Fibroblast of the conjunctiva (primary cell): ENCODE measurements at regions not wholly inside any gene's neighbourhood (a gene's known extent, or its start where the extent isn't known, plus 50 kb on each side); places are given as distances from the start of the nearest gene placed in this dataset.
A peak's percentile ranks its signal among the peaks of the same experiment; 100 is the strongest.

Source experiments
- DNase-seq: peaks from one replicate; pipeline ENCODE4 v3.0.0-alpha.2; 2010; ENCODE audit warnings: low read depth

GRCh38 chr16:79712276-79712675 is 111.7 kb upstream of the MAF start:
- no peak for DNase-seq

GRCh38 chr16:79707876-79708275 is 107.3 kb upstream of the MAF start:
- DNase-seq: no peak

- no peak for DNase-seq
Measured at GRCh38 chr16:79703066-79703465, 102.5 kb upstream of the MAF start.

- peak; percentile 5 for DNase-seq
Measured at GRCh38 chr16:79698341-79698753, 97.8 kb upstream of the MAF start.

DNA sequence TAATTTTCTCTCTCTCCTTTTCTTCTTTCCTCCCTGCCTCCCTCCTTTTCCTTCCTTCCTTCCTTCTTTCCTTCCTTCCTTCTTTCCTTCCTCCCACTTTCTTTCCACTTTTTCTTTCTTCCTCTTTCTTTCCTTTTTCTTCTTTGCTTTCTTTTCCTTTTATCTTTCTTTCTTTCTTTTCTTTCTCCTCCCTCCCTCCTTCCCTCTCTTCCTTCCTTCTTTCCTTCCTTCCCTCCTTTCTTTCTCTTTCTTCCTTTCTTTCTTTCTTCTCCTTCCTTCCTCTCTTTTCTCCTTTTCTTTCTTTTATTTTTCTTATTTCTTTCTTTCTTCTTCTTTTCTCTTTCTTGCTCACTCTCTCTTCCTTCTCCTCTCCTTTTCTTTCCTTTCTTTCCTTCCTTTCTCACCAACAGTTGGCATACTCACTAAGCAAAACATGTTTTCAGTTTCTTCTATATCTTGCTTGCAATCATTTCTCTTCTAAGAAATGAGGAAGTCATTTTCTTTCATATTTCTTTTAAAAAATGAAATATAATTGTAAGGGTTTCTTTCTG is 97.1 kb upstream of the MAF start:
- DNase-seq: no peak

DNA sequence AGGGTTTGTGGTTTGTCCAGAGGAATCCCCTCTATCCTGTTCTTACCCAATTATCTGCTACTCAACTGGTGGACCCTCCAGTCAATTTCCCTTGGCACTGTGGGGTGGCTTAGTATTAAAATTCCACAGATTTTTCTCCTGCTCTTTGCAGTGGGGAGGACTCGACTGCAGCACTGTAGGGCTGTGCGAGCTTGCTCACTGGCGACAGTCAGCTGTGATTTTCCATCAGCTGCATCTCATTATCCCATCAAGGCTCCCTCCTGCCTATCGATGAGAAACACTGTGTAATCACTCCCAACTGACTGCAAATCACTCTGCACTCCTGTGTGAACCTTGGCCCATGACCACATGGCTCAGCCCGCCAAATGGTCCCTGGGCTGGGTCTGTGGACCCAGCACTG is 90.5 kb upstream of the MAF start:
- DNase-seq: no peak

- no peak for DNase-seq
Measured at GRCh38 chr16:79690159-79690558, 89.6 kb upstream of the MAF start.

DNA sequence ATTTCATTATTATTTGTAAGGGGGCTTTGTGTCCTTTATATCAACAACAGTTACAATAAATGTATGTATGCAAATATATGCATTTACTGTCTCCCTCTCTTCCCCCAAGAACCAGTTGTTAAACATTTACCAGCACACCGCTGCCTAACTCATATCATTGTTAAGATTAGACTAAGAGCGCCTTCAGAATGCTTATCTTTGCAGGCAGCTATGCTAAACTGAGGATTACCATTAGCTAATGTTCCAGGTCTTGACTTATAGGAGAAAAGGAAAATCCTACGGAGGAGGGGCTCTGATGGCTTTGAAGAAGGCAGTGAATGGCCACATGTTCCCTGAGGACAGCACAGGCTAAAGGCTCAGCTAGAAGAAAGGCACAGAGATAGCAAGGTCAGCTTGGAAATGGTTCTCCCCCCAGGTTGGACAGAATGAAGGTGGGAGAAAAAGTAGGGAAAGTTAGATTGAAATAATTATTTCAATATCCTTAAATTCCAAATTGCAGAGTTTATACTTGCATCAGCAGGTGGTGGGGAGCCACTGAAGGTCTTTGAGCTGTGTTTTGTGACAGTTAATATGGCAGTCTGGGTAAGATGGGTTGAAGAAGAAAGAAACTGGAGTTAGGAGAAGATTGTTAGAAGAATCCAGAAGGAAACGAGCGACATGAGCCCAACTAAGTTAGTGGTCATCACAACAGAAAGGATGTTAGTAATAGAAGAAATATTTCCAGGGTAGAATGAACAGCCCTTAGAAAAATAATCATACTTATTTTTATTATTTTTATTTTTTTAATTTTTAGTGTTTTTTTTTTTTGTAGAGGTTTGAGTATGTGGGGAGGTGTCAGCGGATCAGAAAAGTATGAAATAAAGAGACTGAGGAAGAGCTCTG is 87.0 kb upstream of the MAF start:
- no peak for DNase-seq

DNA sequence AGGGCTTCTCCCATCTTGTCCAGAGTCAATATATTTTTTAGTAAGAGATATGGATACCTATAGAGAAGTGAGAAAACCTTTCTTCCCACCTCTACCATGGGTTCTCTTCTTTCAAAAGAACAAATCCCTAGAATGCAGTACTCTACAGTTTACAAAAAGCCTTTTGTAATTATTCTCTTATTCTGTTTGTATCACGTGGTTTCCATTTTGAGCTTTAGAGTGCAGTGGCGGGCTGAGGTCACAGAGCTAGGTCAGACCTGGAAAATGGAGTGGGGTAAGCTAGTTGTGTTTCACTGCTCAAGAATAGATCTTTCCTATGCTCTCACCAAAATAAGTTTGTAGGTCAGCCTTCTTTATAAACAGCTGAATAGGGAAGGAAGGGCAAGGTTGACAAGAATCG is 85.3 kb upstream of the MAF start:
- no peak for DNase-seq

DNA sequence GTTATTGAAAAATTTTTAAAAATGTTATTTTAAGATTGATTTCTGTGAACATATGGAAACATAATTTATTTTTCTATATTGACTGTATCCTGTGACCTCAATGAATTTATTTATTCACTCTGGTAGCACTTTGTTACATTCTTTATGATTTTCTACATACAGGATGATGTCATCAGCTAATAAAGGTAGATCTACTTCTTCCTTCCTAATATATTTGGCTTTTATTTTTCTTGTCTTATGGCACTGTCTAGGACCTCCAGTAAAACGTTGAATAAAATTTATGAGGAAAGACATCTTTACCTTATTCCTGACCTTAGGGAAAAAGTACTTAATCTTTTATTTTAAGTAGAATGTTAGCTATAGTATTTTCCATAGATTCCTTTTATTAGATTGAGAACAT is 78.8 kb upstream of the MAF start:
- DNase-seq: no peak

DNA sequence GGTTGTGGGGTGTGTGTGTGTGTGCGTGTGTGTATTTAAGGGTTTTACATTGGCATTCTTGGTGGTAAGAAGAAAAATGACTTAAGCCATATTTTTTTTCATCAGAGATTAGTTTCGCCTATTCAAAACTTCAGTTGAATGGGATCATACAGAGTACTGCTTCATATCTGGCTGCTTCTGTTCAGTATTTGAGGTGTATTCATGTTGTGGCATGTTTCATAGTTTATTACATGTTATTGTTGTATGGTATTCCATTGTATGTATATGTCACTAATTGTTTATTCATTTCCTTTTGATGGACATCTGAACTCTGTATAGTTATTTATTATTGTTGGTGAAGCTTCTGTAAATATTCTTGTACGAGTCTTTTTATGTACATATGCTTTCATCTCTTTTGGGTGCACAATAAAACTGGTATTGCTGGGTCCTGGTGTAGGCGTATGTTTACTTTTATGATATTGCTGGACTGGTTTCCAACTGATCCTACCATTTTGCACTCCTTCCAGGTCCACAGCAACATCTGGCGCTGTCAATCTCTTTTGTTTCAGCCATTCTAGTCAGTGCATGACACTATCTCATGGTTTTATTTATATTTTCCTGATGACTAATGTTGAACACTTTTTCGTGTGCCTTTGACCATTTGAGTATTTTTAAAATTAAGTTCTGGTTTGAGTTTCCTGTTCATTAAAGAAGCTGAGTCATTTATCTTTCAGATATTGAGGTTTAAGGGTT is 77.4 kb upstream of the MAF start:
- DNase-seq: no peak

- no peak for DNase-seq
Measured at GRCh38 chr16:79673635-79674034, 73.1 kb upstream of the MAF start.

GRCh38 chr16:79672524-79672923 is 72.0 kb upstream of the MAF start:
- DNase-seq: no peak

DNA sequence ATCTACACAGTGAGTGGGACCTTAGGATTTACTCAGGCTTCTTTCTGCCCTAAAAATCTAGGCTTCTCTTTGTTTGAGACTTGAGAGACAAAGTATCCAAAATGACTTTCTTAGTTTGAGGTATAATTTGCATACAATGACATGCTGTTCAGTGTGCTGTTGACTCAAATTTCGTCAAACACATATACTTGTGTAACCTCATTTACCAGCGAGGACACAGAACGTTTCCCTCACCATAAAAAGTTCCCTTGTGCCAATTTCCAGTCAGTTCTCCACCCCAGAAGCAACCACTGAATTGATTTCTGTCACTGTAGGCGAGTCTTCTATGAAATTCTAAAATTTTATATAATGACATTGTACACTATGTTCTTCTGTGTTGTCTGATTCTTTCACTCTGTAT is 68.0 kb upstream of the MAF start:
- no peak for DNase-seq

- no peak for DNase-seq
Measured at GRCh38 chr16:79665970-79666369, 65.4 kb upstream of the MAF start.

DNA sequence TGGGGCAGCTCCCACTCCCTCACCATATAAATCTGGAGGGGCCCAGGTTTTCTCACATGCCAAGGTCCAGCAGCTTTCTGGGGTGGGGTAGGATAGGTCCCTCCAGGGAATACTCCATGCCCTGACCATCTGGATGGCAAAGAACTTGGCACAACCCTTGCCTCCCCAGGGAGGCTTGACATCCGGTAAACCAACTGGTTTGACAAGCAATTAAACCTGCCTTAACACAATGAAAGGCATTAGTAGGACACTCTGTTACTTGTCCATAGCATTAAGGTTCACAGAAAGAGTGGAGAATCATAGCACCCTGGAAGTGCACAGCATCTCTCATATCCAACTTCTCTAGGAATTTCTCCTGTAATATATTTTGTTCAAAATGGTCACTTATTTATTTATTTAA is 63.9 kb upstream of the MAF start:
- DNase-seq: no peak

DNA sequence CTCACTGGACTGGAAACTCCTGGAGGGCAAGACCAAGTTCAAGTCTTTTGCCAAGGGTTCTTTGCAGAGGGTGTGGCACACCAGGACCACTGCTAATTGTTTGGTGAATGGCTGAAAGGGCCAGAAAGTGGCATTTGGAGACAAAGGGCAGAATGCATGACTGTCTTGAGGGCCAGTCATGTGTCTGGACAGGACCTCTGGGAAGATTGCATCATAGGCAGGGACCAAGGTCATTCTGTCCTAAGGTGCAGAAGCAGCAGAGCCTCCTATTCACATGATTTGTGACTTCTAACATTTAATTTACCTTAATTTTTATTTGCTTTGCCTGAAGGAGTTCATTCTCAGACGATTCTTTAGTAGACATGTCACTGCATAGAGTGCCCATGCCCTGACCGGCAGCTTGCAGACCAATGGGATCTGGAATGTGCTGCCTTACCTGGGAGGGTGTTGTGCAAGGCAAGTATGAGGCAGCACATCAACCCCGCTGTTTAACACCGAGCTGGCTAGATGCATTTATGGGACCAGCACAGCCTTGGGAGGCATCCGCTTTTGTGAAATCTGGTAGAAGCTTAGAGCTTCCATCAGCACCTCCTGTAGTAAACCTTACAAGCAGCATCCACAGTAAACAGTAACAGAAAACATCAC is 62.3 kb upstream of the MAF start:
- no peak for DNase-seq

- no peak for DNase-seq
Measured at GRCh38 chr16:79662122-79662521, 61.6 kb upstream of the MAF start.

DNA sequence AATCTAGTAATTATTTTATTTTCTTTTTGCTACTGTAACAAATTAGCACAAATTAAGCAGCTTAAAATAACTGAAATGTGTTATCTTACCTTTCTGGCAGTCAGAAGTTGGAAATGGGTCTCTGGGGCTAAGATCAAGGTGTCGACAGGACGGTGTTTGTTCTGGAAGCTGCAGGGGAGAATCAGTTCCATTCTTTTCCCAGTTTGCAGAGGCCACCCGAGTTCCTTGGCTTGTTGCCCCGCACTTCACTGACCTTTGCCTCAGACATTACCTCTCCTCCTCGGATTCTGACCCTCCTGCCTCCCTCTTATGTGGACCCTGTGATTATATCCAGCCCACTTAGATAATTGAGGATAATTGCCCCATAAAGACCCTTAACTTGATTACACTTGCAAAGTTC is 61.0 kb upstream of the MAF start:
- no peak for DNase-seq

GRCh38 chr16:79659344-79659743 is 58.8 kb upstream of the MAF start:
- no peak for DNase-seq

DNA sequence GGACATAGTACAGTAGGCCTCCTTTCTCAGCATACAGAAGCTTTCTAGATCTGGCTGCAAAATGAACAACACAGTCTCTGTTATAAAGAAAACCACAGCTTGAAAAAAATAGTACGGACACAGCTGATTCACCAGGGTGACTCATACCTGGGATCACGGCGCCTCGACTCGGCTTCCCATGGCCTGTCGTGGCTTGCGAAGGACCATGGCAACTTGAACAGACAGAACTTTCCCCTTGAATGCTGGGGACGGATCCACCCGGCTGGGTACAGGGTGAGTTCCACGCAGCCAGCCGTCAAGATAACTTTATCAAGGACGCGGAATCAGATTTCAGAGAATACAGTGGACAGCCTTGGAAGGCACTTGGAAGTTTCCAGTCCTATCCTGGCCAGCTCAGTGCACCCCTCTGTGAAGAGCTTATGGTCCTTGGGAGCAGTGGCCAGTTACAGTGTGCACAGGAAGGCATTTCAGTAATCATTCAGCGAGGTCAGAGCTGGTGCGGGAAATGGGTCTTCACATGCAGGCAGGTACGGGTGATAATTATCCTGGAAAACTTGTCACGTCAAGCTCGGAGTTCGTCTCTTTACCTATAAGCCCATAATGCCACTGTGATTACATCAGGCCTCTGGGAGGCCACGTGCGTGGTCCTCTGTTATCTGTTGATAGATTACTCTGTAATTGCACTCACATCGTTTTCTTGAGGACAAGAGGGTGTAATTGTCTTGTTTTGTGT is 57.9 kb upstream of the MAF start:
- no peak for DNase-seq

DNA sequence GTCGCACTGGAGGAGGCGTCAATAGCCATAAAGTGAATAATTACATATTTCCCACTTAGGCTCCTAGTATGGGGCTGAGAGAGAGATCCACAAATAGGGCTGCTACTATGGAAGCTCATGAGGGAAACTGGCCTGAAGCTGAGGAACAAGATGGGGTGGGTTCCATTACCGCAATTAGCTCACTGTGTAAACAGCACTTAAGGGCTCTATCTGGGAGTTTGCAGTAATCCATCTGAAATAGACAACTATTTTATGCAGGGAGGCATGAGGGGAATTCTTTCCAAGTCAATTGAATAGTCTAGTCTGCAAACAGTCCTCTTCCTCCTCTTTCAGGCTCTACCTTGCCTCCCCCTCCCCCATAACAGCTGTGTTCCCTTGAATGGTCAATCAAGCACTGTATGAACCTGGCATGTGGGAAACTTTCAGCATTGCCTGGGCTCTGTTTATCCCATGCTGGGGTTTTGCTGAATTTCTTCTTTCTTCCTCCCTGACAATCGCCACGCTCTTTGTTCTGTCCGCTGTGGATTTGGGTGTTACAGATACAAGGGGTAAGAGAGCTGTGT is 56.1 kb upstream of the MAF start:
- DNase-seq: no peak
